Stimulated activated CD4-positive, alpha-beta T cell treated with anti-CD3 and anti-CD28 coated beads, Interleukin-1b, Interleukin-23, amount 100 ng/mL, for 24 hours (primary cell): ENCODE measurements at regions not wholly inside any gene's neighbourhood (a gene's known extent, or its start where the extent isn't known, plus 50 kb on each side); places are given as distances from the start of the nearest gene placed in this dataset.
"Not testable (repeated sequence)": the region's sequence is repeated elsewhere in the genome, so short reads cannot be mapped to it uniquely, and the experiment has no call there.

Experiments used
- DNase-seq, 4 experiments: peaks; one replicate each; pipeline ENCODE4 v3.0.0-alpha.2; 2020; ENCODE audit warnings: low read depth in 4 of 4, low spot score in 1 of 4

DNA sequence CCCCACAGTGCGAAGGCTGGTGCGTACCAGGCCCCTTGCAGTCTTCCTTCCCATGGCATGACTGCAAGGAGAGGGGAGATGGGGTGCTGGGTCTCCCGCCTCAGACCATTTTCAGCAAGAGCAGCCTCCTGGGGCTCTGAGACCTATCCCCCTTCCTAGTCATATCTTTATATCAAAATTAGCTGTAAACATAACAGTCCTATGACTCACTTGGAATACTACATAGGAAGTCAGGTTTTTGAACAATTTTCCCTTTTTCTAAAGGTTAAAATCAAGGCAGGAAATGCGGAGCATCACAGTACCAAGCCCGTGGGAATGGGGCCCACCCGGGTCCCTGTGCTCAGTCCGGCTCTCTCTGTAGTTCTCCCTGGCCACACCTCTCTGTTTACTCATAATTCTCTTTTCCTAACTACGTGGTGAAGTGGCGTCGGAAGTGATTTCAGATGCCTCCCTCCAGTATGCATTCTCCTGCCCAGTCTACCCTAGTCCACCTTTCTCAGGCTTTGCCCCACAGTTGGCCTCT lies 109.8 kb upstream of the TMEM170B start:
- DNase-seq: no peak

DNA sequence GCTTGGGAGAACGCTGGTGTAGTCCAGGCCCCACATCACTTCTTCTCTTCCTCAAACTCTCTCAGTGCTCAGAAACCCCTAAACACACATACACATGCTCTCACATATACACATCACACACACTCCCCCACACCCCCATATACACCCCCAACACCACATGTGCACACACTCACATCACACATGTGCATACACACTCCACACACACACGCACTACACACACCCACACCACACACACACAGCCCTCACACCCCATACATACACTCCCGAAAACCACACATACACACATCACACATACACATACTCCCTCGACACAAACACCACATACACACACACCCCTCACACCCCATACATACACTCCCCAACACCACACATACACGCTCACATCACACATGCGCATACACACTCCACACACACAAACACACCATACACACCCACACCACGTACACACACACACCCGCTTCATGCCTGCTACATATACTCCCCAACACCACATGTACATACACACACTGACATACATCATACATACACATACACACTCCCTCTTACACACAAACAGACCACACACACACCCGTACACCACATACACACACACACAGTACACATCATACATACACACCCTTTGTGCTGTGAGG lies 110.3 kb upstream of the TMEM170B start:
- no peak for DNase-seq

DNA sequence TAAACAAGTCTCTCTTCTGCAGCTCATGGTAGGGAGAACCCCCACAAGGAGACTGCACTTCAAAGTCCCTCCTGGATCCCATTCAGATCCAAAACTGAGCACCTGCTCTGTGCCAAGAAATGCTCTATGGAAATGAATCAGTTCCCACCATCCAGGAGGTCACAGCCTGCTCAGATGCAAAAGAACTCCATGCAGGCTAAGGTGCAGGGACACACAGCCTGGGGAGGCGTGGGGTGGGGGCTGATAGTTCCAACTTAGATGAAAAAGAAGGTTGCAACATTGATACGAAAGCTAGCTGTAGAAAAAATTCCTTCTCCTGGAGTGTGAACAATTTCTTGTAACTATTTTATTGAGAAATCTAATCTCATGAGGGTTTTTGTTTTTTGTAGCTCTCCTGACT lies 111.0 kb upstream of the TMEM170B start:
- DNase-seq: no peak

DNA sequence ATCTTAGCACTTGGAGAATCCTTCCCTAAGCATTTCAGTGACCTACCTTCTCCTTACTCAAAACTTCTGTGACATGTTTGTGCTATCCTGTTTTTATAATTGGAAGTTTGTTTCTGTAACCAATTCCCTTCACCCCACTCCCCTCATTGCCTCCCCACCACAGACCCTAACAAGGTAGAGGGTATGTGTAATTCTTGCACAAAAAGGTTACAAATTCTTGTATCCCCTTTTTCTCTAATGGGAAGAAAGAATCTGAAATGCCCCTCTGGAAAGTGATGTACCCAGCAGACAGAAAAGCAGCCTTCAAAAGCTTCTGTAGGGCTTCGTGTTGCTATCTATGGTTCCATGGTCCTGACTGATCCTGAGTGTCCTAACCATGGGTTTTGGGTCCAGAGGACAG lies 111.7 kb upstream of the TMEM170B start:
- DNase-seq: no peak

DNA sequence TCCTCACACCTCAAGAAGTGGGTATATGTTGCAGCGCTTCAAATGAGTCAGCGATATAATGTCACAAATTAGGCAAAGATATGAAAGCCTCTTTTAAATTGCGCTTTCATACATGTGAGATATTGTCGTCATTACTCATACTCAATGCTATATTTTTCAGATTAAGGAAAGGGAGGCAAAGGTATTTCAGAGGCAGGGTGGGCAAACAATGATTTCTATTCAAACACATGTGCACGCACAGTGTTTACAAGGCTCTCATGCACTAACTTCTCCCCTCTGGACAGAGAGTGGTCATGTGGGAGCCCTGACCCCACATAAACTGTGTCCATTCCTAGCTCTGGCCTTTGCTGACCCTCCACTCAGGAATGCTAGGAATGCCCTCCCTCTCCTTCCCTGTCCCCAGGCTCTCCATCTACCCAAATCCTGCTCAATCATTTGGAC lies 112.1 kb upstream of the TMEM170B start:
- no peak for DNase-seq

DNA sequence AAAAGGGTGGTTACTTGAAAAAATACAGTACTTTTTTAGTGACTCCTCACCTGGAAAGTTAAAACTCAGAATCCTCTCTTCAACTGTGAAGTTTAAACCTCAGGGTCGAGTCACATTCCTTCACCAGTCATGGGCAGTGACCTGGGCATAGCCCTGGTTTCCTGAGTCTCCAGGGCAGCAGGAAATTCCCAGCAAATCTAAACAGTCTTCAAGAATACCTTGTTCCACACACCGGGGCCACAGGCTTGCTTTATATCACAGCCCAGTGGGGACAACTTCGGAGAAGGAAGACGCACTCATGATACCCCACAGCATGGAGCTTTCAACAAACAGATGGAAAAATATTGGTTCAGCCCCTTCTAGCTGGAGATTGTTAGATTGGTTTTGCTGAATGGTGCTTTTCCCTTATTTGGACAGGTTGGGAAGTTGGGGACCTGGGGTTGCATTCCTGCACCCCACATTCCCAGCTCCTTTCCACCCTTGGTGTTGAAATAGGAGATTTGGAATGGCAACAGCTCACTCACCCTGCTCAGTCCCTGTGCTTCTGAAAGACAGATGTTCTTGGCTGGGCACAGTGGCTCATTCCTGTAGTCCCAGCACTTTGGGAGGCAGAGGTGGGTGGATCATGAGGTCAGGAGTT lies 113.0 kb upstream of the TMEM170B start:
- DNase-seq: no peak

DNA sequence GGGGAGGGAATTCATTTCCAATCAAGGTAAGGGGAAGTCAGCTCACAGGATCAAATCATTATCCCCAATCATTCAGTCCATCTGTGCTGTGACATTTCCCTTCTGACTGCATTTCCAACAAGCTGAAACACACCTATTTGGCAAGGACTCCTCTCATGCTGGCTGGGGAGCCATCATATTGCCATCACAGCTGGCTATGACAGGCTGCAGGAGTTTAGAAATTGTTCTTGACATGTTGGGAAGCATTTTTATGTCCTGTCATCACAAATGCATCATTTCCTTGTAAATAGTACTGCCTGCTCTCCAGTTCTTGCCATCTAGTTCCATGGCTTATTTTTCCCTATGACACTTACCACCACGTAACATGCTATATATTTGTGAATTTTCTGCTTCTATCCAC lies 113.9 kb upstream of the TMEM170B start:
- DNase-seq: no peak

DNA sequence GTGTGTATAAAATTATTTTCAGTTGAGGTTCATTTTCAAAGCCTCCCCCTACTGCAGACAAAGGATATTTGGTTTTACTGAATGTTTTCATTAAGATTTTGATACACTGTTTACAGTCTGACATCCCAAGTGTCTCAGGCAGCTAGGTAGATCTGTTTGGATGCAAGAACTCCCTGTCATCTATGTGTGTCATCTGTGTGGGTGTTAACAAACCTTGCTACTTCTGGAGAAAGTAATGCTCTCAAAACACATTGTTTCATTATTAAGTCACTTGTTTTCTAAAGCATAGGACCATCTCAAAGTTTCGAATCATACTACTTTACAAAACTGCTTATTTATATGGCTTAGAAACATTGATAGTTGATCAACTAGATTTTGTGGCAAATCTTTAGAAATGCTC lies 114.5 kb upstream of the TMEM170B start:
- DNase-seq: no peak

DNA sequence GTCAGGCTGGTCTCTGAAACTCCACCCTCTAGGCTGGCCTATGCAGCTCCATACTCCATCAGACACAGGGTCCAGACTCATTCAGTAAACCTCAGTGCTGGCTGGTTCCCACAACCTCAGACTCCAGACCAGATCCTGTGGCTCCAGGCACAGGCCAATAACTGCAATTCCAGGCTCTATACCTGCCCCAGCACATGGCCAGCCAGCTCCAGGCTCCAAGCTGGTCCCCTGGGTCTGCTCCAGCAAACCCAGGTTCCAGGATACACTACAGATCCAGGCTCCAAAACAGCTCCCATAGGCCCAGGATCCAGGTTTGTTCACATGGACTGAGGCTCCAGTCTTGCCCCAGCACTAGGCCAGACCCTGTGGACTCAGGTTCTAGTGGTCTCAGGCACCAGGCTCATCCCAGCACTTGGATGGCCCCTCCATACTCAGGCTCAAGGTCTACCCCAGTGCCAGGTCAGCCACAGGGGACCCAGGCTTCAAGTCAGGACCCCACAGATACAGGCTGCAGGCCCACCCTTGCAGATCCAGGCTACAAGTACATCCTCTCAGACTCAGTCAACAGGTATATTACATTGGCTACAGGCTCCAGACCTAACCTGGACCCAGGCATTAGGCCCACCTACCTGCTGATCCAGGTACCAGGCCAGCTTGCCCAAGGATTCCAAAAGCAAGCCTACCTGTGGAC lies 117.6 kb upstream of the TMEM170B start:
- DNase-seq: no peak

DNA sequence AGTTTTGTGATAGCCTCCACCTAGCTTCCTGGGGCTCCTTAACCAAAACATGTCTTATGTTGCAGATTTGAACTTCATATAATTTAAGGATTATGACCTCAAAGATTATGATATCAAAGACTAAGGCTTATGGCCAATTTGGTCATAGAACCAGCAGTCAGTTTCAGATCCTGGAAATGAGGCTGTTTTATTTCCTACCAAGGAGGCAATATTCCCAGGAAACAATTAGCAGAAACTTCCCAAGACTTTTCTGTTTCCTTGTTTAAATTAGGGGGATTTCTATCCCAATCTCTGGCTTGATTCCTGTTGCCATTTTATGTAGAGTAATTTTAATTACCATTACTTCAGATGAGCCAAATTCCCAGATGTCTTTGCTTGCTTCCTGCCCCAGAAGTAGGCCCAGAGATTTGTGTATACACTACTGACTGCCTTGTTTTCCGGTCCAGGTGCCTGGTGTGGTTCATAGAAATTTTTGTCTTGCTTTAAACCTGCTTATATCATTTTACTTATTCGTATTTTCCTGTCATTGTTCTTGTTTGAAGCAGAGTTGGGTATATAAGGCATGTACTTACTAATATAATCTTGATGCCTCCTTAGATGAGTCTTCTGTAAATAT lies 119.2 kb upstream of the TMEM170B start:
- DNase-seq: no peak

DNA sequence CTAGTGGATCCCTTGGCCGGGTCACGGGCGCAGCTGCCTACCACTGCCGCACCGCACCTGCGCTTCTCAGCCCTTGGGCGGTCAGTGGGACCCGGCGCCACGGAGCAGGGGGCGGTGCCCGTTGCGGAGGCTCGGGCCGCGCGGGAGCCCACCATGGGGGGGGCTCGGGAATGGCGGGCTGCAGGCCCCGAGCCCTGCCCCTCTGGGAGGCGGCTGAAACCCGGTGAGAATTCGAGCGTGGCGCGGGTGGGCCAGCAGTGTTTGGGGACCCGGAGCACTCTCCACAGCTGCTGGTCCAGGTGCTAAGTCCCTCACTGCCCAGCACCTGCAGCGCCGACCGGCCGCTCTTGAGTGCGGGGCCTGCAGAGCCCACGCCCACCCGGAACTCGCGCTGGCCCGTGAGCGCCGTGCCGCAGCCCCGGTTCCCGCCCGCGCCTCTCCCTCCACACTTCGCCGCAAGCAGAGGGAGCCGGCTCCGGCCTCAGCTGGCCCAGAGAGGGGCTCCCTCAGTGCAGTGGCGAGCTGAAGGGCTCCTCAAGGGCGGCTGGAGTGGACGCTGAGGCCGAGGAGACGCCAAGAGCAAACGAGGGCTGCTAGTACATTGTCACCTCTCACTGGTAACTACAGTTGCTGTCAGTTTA lies 120.5 kb upstream of the TMEM170B start:
- no peak for DNase-seq

DNA sequence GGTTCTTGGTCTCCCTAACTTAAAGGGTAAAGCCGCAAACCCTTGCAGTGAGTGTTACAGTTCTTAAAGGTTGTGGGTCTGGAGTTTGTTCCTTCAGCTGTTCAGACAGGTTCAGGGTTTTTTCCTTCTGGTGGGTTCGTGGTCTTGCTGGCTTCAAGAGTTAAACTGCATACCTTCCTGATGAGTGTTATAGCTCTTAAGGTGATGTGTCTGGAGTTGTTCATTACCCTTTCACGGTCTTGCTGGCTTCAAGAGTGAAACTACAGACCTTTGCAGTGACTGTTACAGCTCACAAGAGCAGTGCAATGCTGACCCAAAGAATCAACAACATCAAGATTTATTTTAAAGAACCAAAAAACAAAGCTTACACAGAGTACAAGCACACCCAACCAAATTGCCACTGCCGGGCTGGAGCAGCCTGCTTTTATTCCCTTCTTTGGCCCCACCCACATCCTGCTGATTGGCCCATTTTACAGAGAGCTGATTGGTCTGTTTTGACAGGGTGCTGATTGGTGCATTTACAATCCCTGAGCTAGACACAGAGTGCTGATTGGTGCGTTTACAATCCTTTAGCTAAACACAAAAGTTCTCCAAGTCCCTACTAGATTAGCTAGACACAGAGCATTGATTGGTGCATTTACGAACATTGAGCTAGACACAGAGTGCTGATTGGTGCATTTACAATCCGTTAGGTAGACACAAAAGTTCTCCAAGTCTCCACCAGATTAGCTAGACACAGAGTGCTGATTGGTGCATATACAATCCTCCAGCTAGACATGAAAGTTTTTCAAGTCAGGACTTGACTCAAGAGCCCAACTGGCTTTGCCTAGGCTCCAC lies 121.2 kb upstream of the TMEM170B start:
- DNase-seq: not testable (repeated sequence)

DNA sequence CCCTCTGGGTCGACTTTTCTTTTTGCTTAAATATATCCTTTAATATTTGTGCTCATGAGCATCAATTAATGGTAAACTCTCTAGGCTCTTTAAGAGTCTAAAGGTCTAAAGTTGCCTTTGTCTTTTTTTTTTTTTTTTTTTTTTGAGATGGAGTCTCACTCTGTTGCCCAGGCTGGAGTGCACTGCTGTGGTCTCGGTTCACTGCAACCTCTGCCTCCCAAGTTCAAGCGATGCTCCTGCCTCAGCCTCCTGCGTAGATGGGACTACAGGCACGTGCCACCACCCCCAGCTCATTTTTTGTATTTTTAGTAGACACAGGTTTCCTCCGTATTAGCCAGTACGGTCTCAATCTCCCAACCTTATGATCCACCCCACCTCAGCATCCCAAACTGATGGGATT lies 122.0 kb upstream of the TMEM170B start:
- no peak for DNase-seq

DNA sequence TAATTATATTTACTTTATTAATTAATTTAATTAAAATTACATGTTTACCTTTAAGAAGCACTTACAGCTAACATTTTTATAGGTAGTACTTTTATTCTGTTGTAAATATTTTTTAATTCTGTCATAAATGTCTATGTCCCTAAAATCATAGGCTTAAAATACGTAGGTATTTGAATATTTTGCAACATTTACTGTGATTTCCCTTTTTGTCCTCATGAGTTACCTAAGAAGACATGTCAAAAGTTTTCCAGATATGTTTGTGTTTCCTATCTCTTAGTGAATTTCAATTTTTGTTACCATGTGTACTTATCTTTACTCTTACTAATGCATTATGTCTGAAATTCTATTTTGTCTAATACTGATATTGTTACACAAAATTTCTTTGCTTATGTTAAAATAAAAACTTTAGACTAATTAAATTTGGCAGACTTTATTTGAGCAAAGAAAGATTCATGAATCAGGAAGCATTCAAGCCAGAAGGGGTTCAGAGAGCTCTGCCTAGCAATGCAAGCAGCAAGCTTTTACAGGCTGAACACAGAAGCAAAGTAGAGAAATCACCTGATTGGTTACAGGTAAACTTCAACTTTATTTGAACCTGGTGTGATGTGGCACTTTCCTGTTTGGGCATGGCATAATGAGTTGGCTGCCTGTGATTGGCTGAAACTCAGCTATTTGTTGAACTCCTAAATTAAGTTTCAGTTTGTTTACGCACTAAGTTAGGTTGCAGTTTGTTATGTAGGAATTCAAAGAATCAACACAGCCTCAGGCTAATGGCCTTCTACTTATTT lies 123.2 kb upstream of the TMEM170B start:
- DNase-seq: no peak

DNA sequence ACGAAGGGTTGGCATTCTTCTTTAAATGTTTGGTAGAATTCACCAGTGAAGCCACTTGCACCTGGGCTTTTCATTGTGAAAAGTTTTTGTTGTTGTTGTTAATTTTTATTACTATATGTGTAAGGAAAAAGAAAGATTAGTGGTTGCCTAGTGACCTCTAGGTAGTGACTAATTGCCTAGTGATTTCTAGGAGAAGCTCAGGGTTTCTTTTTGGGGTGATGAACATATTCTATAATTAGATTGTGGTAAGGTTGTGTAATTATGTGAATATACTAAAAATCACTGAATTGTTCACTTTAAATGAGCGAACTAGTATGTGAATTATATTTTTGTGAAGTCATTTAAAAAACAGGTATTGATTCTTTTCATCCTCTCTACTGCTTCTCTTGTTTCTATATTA lies 123.8 kb upstream of the TMEM170B start:
- DNase-seq: no peak

DNA sequence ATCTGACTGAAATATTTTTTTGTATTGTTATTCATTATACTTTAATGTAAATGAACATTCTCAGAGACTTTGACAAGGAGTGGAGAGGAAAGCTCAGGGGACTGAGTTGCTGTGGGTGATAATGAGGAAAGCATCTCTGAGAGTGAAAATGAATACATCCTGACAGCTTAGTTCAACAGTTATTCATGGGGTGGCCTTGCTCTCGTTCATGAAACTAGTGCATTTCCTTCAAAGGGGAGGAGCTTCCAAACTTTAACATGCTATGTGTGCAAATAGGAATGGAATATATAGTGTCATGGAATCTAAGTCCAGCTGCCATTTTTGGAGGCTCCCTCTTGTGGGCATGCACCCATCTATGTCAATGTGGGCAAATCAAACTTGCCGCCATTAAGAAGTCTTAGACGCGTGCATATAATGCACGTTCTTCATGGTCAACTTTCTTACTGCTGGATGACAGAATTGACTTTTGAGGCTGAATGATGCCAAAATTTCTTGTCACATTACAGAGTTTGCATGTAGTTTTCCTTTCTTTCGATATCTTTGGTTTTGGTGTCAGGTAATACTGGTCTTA lies 124.3 kb upstream of the TMEM170B start:
- no peak for DNase-seq

DNA sequence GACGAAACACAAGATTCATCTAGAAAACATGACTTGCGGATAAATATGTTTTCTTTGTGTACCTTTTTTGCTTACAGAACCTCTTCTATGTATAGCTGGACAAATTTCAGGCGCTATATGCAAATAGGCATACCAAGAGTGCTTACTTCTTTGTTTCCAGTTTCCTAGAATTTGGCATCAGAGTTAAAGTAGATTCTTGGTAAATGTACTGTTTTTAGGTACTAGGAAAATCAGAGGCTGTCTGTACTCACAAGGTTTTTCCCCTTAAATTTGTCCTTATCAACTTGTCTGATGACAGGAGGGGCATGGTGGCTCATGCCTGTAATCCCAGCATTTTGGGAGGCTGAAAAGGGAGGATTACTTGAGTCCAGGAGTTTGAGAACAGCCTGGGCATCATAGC lies 124.9 kb upstream of the TMEM170B start:
- no peak for DNase-seq

DNA sequence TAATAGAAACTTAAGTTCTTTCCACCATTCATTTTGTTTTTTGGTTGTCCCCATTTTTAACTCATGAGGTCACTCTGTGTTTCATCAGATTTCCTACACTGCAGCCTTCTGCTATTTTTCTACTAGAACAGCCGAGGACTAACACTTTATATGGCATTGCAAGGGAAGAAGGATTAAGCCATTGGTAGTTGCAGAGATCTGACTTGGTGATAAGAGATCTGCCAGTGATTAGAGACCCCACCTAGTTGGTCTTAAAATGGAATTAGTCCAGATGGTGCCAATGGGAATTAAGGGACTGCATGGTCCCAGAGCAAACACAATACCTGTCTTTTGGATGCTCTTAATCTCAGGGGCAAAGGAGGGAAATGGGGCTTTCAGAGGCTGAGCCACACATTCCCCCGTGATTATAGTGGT lies 125.5 kb upstream of the TMEM170B start:
- no peak for DNase-seq

DNA sequence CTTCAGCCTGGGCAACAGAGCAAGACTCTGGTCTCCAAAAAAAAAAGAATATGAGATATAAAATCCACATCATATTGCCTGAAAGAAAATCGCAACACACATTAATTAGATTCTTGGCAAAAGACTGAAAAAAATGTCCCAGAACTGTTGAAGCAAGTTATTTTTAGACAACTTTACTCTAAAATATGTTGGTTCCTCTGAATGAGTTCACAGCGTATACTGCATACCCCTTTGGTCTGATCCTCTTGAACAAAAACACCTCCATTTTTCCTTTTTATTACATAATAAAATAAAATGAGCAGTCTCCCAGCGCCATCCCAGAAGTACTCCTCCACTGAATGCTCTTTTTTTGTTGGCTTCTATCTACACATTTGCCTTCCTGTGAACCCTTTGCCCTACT lies 126.0 kb upstream of the TMEM170B start:
- DNase-seq: no peak
